ENCODE measurements at regions not wholly inside any gene's neighbourhood (a gene's known extent, or its start where the extent isn't known, plus 50 kb on each side); places are given as distances from the start of the nearest gene placed in this dataset.
"Not testable (repeated sequence)": the region's sequence is repeated elsewhere in the genome, so short reads cannot be mapped to it uniquely, and the experiment has no call there.

DNA sequence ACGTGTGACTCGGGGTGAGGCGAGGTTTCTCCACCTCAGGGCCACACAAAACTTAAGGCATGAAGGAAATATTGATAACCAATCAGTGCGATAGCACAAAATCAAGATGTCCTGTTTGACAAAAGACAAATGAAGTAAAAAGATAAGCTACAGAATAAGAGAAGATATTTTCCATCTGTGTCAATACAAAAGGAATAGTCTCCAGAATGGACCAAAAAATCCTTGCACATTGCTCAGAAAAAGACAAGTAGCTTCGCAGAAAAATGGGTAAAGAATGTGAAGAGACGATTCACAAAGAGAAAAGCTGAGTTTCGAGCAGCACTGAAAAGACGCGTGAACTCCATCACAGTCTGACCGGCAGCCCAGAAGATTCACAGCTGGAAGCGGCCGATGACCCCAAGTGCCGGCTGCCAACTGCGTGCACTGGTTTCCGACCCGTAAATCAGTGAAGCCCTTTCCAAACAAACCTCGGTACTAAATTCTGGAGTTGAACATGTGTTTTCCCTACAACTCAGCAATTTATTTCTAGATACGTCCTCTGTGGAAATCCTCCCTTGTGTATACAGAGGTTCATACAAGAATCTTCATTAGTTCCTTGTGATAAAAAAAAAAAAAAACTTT lies 308.4 kb downstream of the BRD1 start:
- no peak for DNase-seq

DNA sequence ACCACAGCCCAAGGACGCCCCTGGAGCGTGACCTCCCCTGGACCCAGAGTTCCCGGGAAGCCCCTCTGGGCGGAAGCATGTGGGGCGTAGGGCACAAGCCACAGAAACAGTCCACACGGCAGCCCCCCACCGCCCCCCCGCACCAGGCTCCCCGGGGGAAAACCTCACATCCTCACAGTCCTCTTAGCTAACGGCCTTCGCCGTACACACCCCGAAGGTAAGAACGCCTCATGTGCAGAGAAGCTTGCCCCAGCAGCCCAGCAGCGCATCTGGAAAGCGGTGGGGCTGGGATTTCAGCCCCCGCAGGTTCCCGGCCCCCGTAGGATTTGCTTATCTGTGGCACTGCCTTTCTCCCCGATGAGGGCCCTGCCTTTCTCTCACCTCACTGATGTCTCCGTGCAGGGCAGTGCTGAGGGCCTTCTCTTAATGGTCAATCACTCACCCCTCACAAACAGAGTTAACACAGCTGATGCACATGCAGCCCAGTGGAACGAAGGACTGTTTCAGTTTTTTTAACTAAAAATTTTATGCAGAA lies 309.2 kb downstream of the BRD1 start:
- no peak for DNase-seq

DNA sequence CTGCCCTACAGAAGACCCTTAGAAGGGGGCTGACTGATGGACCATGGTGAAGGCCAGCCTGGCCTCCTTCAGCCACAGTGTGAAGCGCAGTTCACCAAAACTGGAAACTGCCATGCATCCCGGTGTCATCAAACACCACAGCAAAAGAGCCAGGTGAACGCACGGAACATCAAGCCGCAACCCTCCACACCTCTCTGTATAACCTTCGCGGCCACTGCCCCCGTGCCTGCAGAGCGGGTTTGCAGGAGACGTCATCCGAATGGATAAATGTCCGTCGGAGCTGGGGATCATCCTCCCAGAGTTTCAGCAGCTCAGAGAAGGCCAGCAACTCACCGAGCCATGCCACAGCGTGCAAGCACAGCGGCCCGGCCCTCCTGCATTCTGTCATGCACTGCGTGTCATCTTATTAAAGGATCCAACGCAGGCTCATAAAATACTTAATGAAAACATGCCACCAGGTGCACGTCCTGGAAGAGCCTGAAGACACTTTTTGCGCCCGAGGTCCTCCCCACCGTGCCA lies 309.9 kb downstream of the BRD1 start:
- no peak for DNase-seq

DNA sequence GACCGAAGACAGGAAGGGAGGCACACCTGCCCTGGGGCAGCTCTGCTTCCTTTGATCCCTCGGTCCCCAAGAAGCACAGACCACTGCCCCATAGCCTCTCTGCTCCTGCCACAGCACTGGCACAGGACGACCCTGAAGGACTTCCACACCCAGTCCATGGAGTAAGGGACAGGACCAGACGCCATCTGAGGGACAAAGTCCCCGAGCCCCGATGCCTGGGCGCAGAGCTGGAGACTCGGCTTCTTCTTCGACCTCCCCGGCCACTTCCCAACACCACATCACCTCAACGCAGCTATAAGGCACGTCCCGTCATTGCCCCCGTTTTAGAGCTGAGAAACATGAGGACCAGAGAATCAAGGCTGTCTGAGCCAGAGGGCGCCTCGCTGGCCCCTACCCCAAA lies 310.5 kb downstream of the BRD1 start:
- DNase-seq = no peak

DNA sequence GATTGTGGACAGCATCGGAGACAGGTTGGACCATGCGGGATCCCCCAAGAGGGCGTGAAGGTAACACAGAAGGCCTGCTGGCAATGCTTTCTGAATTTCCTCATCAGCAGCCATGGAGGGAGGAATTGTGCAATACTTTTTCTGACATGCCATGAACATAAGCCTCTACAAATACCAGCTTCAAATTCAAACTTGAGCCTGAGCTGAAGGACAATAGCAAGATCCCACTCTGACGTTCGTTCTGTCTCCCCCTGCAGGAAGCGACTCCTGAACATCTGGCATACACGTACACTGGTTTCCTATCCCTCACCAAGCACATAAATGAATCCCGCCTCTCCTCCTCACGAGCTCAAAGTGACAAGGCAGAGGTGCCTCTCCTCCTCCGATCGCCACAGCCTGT lies 312.2 kb downstream of the BRD1 start:
- no peak for DNase-seq

DNA sequence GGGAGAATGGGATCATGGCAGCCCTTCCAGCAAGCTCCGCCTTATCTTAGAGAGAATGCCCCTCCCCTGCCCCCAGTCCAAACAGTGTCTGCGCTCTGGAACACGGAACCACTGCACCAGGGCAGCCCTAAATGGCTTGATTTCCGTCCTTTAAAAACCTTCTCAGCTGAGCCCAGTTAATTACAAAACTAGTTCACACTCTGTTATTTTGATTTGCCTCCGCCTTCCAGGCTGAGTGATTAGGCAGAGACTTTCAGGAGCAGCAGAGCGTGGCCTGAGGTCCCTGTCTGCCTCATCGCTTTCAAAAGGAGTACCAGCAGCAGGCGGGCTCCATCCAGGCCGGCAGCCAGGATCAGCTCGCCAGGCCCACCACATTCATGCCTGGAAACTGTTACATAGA lies 313.0 kb downstream of the BRD1 start:
- no peak for DNase-seq

DNA sequence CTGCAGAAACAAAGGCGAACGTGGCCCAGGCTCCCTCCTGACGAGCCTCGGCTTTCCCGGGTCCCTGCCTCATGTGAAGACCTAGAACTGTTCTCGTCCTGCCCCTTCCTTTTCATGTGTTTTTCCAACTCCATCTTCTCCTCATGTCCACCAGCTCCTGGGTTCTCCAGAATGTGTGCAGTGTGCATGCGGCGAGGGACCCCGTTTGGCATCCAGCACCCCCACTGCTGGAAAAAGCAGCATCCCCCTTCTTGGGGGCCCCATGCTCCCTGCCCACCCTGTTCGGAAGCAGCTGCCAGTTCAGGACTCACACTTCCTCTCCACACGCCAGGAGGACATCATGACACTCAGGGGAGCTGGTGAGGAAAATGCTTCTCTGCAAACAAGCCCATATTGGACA lies 313.5 kb downstream of the BRD1 start:
- no peak for DNase-seq

DNA sequence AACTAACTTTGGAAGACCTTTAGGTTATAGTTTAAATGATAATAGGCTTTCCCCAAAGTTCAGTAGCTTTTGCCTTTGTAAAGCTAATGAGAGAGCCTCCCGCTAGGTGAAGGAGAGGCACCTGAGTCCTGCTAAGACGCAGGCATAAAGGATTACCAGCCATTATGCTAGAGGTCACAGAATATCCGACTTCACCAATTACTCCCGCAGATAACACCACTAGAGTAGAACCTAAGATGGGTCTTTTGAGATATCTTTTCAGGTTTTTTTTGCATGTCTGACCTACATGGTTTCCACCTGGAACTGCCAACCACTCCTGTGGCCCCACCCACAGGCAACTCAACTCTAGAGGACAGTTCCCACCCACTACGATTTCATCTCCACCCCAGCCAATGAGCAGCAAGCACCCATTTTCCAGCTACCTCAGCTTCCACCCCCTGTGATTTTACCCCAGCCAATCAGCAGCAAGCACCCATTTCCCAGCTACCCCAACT lies 314.3 kb downstream of the BRD1 start:
- no peak for DNase-seq

DNA sequence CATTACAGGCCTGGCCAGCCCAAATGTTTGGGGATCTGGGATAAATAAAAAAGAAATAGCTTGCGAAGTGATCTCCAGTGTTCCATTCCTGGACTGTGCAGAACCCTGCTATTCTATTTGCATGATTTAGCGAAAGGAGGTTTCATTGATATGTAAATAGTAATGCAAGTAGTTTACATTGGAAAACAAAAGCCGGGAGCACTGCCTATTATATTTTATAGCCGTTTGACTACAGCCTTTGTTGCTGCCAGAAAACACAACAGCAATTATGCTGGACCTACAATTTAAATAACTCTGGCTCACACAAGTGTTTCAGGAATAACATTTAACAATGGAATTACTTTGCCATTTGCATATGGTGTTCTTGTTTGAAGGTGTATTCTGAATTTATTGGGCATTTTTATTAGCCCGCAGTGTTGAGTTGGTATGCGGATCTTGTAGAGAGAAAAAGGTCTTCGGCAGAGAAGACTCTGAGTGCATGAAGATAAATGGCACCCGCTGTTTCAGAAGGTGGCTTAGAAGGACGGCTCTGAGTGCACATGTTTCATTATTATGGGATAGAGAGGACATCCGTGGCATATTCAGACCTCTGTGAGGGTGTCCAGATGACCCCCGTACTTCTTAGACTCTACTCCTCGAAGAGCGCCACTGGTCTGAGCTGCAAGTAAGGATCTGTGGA lies 315.0 kb downstream of the BRD1 start:
- no peak for DNase-seq

DNA sequence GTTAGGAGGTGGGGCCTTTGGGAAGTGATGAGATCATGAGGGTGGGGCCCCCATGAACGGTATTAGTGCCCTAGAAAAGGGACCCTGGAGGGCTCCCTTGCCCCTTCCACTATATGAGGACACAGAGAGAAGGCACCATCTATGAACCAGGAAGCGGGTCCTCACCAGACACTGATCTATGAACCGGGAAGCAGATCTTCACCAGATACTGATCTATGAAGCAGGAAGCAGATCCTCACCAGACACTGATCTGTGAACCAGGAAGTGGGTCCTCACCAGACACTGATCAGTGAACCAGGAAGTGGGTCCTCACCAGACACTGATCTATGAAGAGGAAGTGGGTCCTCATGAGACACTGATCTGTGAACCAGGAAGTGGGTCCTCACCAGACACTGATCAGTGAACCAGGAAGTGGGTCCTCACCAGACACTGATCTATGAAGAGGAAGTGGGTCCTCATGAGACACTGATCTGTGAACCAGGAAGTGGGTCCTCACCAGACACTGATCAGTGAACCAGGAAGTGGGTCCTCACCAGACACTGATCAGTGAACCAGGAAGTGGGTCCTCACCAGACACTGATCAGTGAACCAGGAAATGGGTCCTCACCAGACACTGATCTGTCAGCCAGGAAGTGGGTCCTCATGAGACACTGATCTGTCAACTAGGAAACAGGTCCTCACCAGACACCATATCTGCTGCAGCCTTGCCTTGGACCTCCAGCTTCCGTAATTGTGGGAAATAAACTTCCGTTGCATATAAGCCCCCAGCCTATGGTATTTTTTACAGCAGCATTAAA lies 316.1 kb downstream of the BRD1 start:
- DNase-seq = not testable (repeated sequence)

DNA sequence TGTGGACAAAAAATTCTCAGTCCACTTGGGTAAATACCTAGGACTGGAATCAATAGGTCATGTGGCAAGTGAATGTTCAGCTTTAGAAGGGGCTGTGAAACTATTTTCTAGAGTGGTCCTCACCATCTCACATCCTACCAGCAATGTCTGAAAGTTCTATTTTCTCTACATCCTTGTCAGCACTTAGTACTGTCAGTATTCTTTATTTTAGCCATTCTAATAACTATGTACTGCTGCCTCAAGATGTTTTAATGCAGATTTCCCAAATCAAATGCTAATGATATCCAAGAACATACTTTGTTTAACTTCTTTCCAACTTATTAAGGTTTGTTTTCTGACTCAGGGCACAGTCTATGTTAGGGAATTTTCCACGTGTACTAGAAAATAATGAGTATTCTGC lies 317.0 kb downstream of the BRD1 start:
- no peak for DNase-seq

DNA sequence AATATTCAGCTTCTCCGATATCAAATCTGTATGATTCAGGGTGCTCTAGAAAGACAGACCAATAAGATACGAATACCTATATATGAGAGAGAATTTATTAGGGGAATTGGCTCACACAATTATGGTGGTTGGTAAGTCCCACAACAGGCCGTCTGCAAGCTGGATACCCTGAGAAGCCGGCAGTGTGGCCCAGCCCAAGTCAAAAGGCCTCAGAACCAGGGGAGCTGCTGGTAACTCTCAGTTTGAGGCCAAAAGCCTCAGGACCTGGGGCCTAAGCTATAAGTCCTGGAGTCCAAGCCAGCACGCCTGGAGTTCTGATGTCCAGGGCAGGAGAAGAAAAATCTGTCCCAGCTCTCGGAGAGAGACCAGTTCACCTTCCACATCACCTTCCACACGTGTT lies 318.7 kb downstream of the BRD1 start:
- no peak for DNase-seq

DNA sequence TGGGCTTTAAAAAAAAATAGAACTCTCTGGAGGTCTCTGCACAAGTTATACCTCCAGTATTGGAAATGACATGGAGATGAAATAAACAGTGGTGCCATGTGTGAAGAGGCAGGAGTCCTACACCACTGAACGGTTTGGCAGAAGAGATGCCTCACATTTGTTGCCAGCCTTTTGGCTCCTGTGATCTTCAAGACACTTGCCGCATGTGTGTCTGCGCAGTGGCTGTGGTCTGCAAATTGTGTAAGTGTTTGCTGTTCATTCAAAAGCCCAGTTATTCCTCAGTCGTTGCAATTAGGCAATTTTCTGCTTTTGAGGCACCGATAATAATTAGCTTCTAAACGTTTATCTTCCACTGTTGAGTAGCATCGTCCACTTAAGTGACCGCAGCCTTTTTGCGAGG lies 319.1 kb downstream of the BRD1 start:
- DNase-seq = no peak

DNA sequence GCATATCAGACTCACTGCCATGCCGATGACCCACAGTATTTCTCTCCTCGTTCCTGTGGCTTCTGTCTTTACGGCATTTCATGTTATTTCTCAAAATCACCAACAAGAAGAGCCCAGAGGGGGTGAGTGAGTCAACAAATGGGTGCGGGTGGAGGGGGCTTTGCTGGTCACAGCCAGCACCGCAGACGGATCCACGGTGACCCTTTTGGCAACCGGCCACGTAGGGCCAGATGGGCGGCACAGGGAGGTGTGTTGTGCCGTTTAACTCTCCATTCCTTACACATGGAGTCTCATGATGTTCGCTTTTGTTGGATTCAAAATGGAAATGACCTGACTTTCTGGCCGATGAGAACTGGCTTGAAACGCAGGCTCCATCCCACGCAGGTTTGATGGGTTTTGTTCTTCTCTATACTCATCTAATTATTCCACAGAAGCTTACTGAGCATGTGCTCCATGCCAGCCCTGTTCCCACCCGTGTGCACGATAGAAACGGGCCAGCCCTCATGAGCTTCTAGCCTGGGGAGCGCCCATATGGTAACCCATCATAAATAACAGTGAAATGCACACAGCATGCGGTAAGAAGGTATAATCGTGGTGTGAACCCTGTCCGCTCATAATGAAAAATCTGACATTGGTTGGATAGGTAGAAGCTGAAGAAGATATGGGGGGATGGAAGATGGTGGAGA lies 319.9 kb downstream of the BRD1 start:
- DNase-seq = no peak

DNA sequence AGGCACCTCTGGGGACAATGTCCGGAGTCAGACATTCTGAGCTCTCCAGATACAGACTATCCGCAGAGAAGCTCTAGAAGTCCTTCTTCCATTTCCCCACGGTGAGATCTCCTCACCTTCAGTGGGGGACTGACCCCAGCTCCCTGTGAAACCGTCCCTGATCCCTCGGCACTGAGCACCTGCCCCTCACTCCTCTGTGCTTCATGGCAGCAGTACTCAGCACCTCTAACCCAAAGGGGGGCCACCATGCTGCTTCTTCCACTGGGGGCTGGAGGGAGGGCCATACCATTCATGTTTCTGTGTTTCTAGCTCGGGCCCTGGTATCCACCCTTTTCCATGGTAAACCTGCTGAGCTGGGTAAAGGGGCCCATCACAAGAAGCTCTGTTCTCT lies 321.7 kb downstream of the BRD1 start:
- no peak for DNase-seq

DNA sequence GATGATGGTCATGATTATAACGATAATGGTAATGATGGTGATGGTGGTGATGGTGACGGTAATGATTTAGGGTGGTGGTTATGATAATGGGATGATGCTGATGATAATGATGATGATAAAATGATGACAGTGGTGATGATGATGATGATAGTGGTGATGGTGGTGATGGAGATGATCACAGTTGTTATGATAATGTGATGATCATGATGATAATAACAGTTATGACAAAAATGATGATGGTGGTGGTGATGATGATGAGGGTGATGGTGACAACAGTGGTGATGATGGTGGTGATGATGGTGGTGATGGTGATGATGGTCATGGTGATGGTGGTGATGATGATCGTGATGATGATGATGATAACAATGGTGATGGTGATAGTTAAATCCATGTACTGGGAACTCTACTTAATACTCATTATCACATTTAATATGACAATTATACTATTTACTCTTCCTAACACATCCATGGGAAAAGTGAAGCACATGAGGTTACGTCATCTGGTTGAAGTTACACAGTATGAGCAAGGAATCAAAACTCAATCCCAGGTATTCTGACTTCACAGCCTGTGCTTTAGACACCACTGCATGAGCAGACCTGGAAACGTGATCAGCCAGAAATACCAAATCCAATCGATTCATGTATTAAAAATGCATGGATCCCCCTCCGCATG lies 322.2 kb downstream of the BRD1 start:
- DNase-seq = no peak

DNA sequence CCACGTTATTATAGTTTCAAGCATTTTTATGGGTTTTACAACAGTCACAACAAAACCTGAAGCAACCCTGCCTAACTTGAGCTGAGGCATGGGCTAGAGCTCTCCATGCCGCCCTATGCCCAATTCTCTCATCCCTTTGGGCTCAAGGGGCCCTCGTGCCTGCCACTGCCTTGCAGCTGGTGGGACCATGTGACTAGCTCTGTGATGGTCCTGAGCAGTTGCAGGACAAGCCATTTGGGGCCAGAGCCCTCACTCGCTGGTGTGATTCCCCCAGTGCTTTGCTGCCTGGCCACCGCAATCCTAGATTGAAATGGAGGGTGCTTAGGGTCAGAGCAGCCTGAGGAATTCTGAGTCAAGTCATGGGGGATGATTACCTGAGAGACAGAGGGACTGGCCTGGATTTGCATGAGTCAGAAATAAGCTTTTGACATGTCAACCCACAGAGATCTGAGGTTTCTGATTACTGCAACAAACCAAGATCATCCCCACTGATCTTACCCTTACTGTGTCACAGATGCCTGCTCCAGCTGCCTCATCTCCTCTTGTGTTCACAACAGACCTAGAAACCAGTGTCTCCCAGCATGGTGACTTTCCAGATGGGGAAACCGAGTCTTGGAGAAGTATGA lies 323.7 kb downstream of the BRD1 start:
- DNase-seq = no peak

DNA sequence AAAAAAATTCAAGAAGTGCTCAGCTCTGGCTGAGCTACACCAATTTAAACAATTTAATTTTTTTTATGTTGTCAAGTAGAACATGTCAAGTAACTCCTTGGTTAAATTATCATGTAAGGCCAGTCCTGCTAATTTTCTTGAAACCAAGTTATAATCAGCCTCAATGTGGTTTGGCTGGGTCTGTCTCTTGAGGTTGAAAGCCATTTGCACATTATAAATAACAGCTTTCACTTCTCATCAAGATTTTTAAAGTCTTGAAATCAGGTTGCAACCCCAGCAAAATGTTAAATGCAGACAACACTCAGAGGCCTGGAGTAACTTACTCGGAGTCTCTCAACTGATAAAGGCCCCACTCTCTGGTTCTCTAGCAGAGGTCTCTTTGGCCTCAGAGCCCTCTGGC lies 324.4 kb downstream of the BRD1 start:
- no peak for DNase-seq

DNA sequence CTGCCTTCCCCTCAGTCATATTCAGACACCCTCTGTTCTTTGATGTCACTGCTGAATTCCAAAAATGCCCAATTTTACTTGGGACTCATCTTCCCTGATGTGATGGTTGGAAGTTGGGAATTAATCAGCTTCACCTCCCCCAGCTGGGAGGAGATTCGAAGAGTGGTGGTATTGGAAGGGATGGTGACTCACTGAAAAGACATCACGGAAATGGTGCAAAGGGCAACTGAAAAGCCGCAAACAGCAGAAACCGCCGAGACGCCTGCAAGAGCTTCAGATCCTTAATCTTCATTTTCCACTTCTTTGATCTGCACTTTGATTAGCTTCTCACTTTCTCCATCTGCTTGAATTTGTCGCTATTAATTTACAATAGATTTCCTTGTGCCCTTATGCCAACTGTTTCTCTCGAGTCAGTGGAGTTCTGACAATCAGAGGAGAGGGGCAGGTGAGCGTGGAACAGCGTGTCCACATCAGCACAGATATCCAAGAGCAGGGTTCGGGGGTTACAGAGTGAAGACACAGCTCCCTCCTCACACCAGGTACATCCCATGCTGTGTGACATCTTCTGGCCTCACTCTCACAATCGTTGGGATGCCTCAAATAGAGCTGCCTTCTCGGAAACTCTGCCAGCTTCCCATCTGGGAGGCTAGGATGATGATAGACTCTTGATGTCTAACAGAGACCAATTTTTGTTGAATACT lies 325.4 kb downstream of the BRD1 start:
- DNase-seq = no peak

DNA sequence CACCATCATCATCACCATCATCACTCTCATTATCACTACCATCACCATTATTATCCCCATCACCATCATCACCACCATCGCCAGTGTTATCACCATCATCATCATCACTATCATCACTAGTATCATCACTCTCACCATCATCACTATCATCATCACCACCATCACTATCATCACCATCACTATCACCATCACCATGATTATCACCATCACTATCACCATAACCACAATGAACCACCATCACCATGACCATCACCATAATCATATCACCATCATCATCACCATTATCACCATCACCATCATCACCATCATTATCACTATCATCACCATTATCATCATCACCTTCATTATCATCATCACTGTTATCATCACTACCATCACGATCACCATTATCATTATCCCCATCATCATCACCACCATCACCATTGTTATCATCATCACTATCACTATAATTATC lies 326.7 kb downstream of the BRD1 start:
- DNase-seq = no peak

DNA sequence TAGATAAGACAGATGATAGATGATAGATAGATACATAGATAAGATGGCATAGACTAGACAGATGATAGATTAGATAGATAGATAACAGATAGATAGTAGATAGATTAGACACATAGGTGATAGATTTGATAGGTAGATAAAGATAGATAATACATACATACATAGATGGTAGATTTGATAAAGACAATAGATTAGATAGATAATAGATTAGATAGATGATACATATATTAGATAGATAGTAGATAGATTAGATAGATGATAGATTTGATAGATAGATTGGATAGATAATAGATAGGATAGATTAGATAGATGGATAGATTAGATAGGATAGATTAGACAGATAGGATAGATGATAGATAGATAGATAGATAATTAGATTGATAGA lies 327.6 kb downstream of the BRD1 start:
- DNase-seq = no peak

Data from activated effector memory CD4-positive, alpha-beta T cell treated with Interleukin-2 at 50 U/mL for 16 hours (primary cell).